ENCODE measurements at regions not wholly inside any gene's neighbourhood (a gene's known extent, or its start where the extent isn't known, plus 50 kb on each side); places are given as distances from the start of the nearest gene placed in this dataset.

DNA sequence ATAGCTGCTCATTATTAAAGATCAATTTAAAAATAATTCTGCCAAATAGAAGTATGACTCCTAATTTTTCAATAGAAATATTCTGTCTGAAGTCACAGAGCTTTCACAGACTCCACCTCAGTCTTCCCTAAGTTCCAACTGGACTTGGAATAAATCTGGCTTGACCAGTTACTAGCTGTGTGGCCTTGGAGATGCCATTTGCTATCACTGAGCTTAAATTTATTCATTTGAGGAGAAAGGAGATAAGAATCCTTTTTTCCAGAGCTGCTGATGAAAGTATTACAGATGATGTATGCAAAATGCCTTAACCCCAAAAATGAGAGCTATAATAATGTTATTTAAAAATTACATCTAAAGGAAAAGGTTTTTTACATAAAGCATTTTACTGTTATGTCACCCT is 125.0 kb downstream of the GJA1 start (continued):
- TF ChIP-seq, protein P1, sequence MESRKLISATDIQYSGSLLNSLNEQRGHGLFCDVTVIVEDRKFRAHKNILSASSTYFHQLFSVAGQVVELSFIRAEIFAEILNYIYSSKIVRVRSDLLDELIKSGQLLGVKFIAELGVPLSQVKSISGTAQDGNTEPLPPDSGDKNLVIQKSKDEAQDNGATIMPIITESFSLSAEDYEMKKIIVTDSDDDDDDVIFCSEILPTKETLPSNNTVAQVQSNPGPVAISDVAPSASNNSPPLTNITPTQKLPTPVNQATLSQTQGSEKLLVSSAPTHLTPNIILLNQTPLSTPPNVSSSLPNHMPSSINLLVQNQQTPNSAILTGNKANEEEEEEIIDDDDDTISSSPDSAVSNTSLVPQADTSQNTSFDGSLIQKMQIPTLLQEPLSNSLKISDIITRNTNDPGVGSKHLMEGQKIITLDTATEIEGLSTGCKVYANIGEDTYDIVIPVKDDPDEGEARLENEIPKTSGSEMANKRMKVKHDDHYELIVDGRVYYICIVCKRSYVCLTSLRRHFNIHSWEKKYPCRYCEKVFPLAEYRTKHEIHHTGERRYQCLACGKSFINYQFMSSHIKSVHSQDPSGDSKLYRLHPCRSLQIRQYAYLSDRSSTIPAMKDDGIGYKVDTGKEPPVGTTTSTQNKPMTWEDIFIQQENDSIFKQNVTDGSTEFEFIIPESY (IDR thresholded peaks at IDR 0.05) = no peak
- TF ChIP-seq POLR2AphosphoS5 (IDR thresholded peaks at IDR 0.05; ENCODE audit: low read length) (no peak), NBN (IDR thresholded peaks at IDR 0.05) (no peak), CBFB (IDR thresholded peaks at IDR 0.05; ENCODE audit: low read depth) (no peak), MEF2B (IDR thresholded peaks at IDR 0.05; ENCODE audit: partially characterized antibody, poor library complexity, severe bottlenecking) (no peak), JUND (IDR thresholded peaks at IDR 0.05; ENCODE audit: low read depth, low read length) (no peak)
- TF ChIP-seq, protein P2, sequence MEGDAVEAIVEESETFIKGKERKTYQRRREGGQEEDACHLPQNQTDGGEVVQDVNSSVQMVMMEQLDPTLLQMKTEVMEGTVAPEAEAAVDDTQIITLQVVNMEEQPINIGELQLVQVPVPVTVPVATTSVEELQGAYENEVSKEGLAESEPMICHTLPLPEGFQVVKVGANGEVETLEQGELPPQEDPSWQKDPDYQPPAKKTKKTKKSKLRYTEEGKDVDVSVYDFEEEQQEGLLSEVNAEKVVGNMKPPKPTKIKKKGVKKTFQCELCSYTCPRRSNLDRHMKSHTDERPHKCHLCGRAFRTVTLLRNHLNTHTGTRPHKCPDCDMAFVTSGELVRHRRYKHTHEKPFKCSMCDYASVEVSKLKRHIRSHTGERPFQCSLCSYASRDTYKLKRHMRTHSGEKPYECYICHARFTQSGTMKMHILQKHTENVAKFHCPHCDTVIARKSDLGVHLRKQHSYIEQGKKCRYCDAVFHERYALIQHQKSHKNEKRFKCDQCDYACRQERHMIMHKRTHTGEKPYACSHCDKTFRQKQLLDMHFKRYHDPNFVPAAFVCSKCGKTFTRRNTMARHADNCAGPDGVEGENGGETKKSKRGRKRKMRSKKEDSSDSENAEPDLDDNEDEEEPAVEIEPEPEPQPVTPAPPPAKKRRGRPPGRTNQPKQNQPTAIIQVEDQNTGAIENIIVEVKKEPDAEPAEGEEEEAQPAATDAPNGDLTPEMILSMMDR (IDR thresholded peaks at IDR 0.05 in 2 of 3, conservative IDR thresholded peaks at IDR 0.05 in 1 of 3; ENCODE audit: control insufficient read depth in 2 of 3, extremely low read depth in 1 of 3, insufficient read depth in 1 of 3, low read depth in 3 of 3, low read length in 3 of 3) = no peak

DNA sequence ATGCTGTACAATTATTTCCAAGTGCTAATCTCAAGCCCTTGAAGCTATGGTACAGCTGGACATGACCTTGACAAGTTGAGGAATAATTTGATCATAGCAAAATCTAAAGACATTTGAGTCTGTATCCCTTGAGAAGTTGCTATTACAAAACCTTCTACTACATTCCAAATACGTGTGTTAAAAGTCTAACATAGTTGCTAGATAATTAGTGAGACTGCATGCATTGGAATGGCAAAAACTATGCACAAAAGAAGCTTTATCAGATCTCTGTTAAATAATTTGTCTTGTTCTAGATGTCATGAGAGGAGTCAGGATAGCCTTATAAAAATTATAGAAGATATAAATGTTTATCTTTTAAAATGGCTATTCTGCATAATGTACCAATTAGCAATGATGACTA is 127.8 kb downstream of the GJA1 start:
- Histone ChIP-seq H3K4me2 (ENCODE audit: control insufficient read depth, insufficient read depth) (no peak overlapping the region), H3K9me3 (replicated peaks; ENCODE audit: control insufficient read depth, insufficient read depth, low read length) (no peaks in the 10 kb centered on the region), H3K36me3 (ENCODE audit: control insufficient read depth in 2 of 2, insufficient read depth in 2 of 2, low read length in 1 of 2) (no peaks in the 10 kb centered on the region), H3K4me3 (no peak overlapping the region), H3K79me2 (ENCODE audit: control insufficient read depth, insufficient read depth, low read length) (no peaks in the 10 kb centered on the region), H2AFZ (ENCODE audit: control insufficient read depth, low read depth, low read length) (no peak overlapping the region), H3K27me3 (replicated peaks in 1 of 2; ENCODE audit: control insufficient read depth in 2 of 2, insufficient read depth in 2 of 2, low read length in 1 of 2) (no peaks in the 10 kb centered on the region), H3K27ac (ENCODE audit: control insufficient read depth, insufficient read depth) (no peak overlapping the region), H3K9ac (ENCODE audit: control insufficient read depth, insufficient read depth, low read length) (no peak overlapping the region), H3K4me1 (ENCODE audit: control insufficient read depth, insufficient read depth, low read length) (no peaks in the 10 kb centered on the region), H4K20me1 (ENCODE audit: control insufficient read depth, insufficient read depth) (no peaks in the 10 kb centered on the region)
- in situ Hi-C loops (cut with MboI) (no loop called here), intact Hi-C loops (cut with micrococcal nuclease; ENCODE audit: unreplicated experiment) (no loop called here)
- SMC1A ChIA-PET (ENCODE audit: uncharacterized antibody, unreplicated experiment) = no interaction called here
- DNase-seq (ENCODE audit: low read depth, low spot score) (no peak), ATAC-seq (no peak), FAIRE-seq (no peak)
- no TSS peak for BruUV-seq (replicated peaks)
- RAD21 ChIA-PET (ENCODE audit: unreplicated experiment) = no interaction called here
- 0% methylated on average over 1 of the region's 1 CpG for WGBS (ENCODE audit: insufficient coverage, insufficient replicate concordance, low lambda C conversion rate, missing lambda C conversion rate)
- POLR2A ChIA-PET = no interaction called here
- CTCF ChIA-PET = no interaction called here
- TF ChIP-seq SRF (IDR thresholded peaks at IDR 0.05; ENCODE audit: low read depth in 2 of 2, low read length in 2 of 2) (no peak), ZNF384 (IDR thresholded peaks at IDR 0.05; ENCODE audit: borderline replicate concordance, low read depth, low read length) (no peak), HCFC1 (IDR thresholded peaks at IDR 0.05; ENCODE audit: low read length) (no peak), ZZZ3 (IDR thresholded peaks at IDR 0.05; ENCODE audit: control insufficient read depth, insufficient read length, low read depth) (no peak), SUZ12 (IDR thresholded peaks at IDR 0.05; ENCODE audit: unreplicated experiment) (no peak), SIN3A (IDR thresholded peaks at IDR 0.05; ENCODE audit: low read depth, low read length) (no peak), NR2C2 (IDR thresholded peaks at IDR 0.05; ENCODE audit: borderline replicate concordance, control insufficient read depth, insufficient read length, low read depth) (no peak), LARP7 (IDR thresholded peaks at IDR 0.05) (no peak), TARDBP (IDR thresholded peaks at IDR 0.05; ENCODE audit: borderline replicate concordance) (no peak), CBX5 (IDR thresholded peaks at IDR 0.05; ENCODE audit: low read depth) (no peak), RELA (IDR thresholded peaks at IDR 0.05; ENCODE audit: borderline replicate concordance, partially characterized antibody) (no peak)
- TF ChIP-seq, protein P3, sequence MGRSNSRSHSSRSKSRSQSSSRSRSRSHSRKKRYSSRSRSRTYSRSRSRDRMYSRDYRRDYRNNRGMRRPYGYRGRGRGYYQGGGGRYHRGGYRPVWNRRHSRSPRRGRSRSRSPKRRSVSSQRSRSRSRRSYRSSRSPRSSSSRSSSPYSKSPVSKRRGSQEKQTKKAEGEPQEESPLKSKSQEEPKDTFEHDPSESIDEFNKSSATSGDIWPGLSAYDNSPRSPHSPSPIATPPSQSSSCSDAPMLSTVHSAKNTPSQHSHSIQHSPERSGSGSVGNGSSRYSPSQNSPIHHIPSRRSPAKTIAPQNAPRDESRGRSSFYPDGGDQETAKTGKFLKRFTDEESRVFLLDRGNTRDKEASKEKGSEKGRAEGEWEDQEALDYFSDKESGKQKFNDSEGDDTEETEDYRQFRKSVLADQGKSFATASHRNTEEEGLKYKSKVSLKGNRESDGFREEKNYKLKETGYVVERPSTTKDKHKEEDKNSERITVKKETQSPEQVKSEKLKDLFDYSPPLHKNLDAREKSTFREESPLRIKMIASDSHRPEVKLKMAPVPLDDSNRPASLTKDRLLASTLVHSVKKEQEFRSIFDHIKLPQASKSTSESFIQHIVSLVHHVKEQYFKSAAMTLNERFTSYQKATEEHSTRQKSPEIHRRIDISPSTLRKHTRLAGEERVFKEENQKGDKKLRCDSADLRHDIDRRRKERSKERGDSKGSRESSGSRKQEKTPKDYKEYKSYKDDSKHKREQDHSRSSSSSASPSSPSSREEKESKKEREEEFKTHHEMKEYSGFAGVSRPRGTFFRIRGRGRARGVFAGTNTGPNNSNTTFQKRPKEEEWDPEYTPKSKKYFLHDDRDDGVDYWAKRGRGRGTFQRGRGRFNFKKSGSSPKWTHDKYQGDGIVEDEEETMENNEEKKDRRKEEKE (IDR thresholded peaks at IDR 0.05) = no peak

Data from GM12878 (cell line).